GM12878 (cell line): ENCODE measurements at regions not wholly inside any gene's neighbourhood (a gene's known extent, or its start where the extent isn't known, plus 50 kb on each side); places are given as distances from the start of the nearest gene placed in this dataset.

Experiments
- ATAC-seq: fragments of 200-7000 bp; cut with Tn5 transposase; 3 replicates; pipeline ENCODE4 v1.9.1; 2020; ENCODE audit warnings: mild to moderate bottlenecking, moderate library complexity
- BruUV-seq: library from RNA; stranded (reverse); fragments of 400-500 nt; replicated peaks from 2 replicates; lab custom pipeline; 2021; lab: Mats Ljungman, UMichigan
- CTCF ChIA-PET: fragments of 300-600 bp; sonication (Branson Sonifier 250); formaldehyde crosslinking; extraction: SDS; loops from one replicate; lab custom pipeline; 2021; ENCODE audit warnings: inconsistent platforms; lab: Yijun Ruan, JAX
- POLR2A ChIA-PET: fragments of 350-600 bp; formaldehyde crosslinking; extraction: SDS; loops from one replicate; lab custom pipeline; 2021; ENCODE audit warnings: inconsistent platforms; lab: Charles Lee
- RAD21 ChIA-PET: fragments of 300-600 bp; sonication (Branson Sonifier 250); formaldehyde crosslinking; loops from one replicate; lab custom pipeline; 2023; ENCODE audit warnings: antibody characterized with exemption; ENCODE audit not compliant: unreplicated experiment; lab: Charles Lee
- SMC1A ChIA-PET: fragments of 300-600 bp; sonication (Branson Sonifier 250); formaldehyde crosslinking; loops from one replicate; lab custom pipeline; 2023; ENCODE audit not compliant: unreplicated experiment, uncharacterized antibody; lab: Charles Lee
- DNase-seq: peaks from one replicate; pipeline ENCODE4 v3.0.0-alpha.2; 2011; ENCODE audit warnings: low read depth, low spot score
- FAIRE-seq: peaks from 3 replicates; lab custom pipeline; 2011; peaks lifted over from hg19 to GRCh38; lab: Jason Lieb, UNC
- H2AFZ ChIP-seq: 2 replicates; pipeline ENCODE4 v1.6.0; 2011; ENCODE audit warnings: low read depth, low read length, control low read depth; ENCODE audit not compliant: control insufficient read depth
- H3K27ac ChIP-seq: 2 replicates; pipeline ENCODE4 v1.5.1; 2011; ENCODE audit warnings: control low read depth; ENCODE audit not compliant: control insufficient read depth, insufficient read depth
- H3K27me3 ChIP-seq, 2 experiments: replicated peaks in 1 of 2; 2 replicates each; pipeline versions ENCODE4 v1.6.0 to v1.6.1; 2011; ENCODE audit warnings: low read length in 1 of 2; ENCODE audit not compliant: control insufficient read depth in 2 of 2, insufficient read depth in 2 of 2
- H3K36me3 ChIP-seq, 2 experiments: 2 replicates each; pipeline ENCODE4 v1.5.1; 2011; ENCODE audit warnings: low read length in 1 of 2; ENCODE audit not compliant: control insufficient read depth in 2 of 2, insufficient read depth in 2 of 2
- H3K4me1 ChIP-seq: 2 replicates; pipeline ENCODE4 v1.6.1; 2011; ENCODE audit warnings: mild to moderate bottlenecking, low read length, moderate library complexity, mixed read lengths; ENCODE audit not compliant: control insufficient read depth, insufficient read depth
- H3K4me2 ChIP-seq: 2 replicates; pipeline ENCODE4 v1.6.0; 2011; ENCODE audit warnings: control low read depth; ENCODE audit not compliant: control insufficient read depth, insufficient read depth
- H3K4me3 ChIP-seq: fragments of 200-600 bp; sonication (generic); 2 replicates; pipeline ENCODE4 v1.5.1; 2016
- H3K79me2 ChIP-seq: 2 replicates; pipeline ENCODE4 v1.6.0; 2011; ENCODE audit warnings: low read length; ENCODE audit not compliant: control insufficient read depth, insufficient read depth
- H3K9ac ChIP-seq: 2 replicates; pipeline ENCODE4 v1.8.0; 2011; ENCODE audit warnings: low read length, control low read depth, mixed read lengths; ENCODE audit not compliant: control insufficient read depth, insufficient read depth
- H3K9me3 ChIP-seq: replicated peaks from 3 replicates; pipeline ENCODE4 v1.5.1; 2011; ENCODE audit warnings: mild to moderate bottlenecking, low read length; ENCODE audit not compliant: control insufficient read depth, insufficient read depth
- H4K20me1 ChIP-seq: 2 replicates; pipeline ENCODE4 v1.6.0; 2011; ENCODE audit not compliant: control insufficient read depth, insufficient read depth
- CEBPB ChIP-seq, 2 experiments: fragments of 150-350 bp in 1 of 2; IDR thresholded peaks; 2 replicates each; pipeline ENCODE4 v1.6.1; 2012 to 2014; ENCODE audit warnings: low read depth in 2 of 2, low read length in 2 of 2, borderline replicate concordance in 1 of 2, inconsistent platforms in 1 of 2
- E2F4 ChIP-seq: IDR thresholded peaks from 2 replicates; pipeline ENCODE4 v1.6.1; 2012; ENCODE audit warnings: low read depth, low read length, improper control_type of control experiment
- EED ChIP-seq: sonication (generic); IDR thresholded peaks from 2 replicates; pipeline ENCODE4 v1.6.1; 2016; ENCODE audit warnings: antibody characterized with exemption, low read depth
- HDAC6 ChIP-seq: fragments of 200-600 bp; sonication (generic); IDR thresholded peaks from one replicate; pipeline ENCODE4 v1.8.0; 2017; ENCODE audit warnings: antibody characterized with exemption; ENCODE audit not compliant: unreplicated experiment
- IRF5 ChIP-seq: fragments of 450-650 bp; IDR thresholded peaks from 2 replicates; pipeline ENCODE4 v1.6.1; 2017; ENCODE audit warnings: borderline replicate concordance
- JUND ChIP-seq: IDR thresholded peaks from 2 replicates; pipeline ENCODE4 v1.6.1; 2012; ENCODE audit warnings: low read depth, mild to moderate bottlenecking, low read length, improper control_type of control experiment, moderate library complexity
- MTA2 ChIP-seq: fragments of 450-650 bp; IDR thresholded peaks from 2 replicates; pipeline ENCODE4 v1.6.1; 2016; ENCODE audit warnings: low read depth, mild to moderate bottlenecking, moderate library complexity
- NFIC ChIP-seq: IDR thresholded peaks from 2 replicates; pipeline ENCODE4 v1.6.1; 2012; ENCODE audit warnings: low read depth, mild to moderate bottlenecking, inconsistent platforms, low read length, moderate library complexity
- POLR2AphosphoS5 ChIP-seq: IDR thresholded peaks from 2 replicates; pipeline ENCODE4 v1.6.1; 2011; ENCODE audit warnings: mild to moderate bottlenecking, low read length, inconsistent platforms
- RB1 ChIP-seq: fragments of 450-650 bp; formaldehyde crosslinking; IDR thresholded peaks from 2 replicates; pipeline ENCODE4 v1.6.1; 2017; ENCODE audit warnings: mild to moderate bottlenecking, borderline replicate concordance
- RCOR1 ChIP-seq: conservative IDR thresholded peaks from 2 replicates; pipeline ENCODE4 v1.6.1; 2012; ENCODE audit warnings: low read depth, low read length, improper control_type of control experiment
- RELB ChIP-seq: fragments of 450-650 bp; IDR thresholded peaks from 2 replicates; pipeline ENCODE4 v1.6.1; 2017; ENCODE audit warnings: low read depth, mild to moderate bottlenecking, moderate library complexity
- SKIL ChIP-seq: fragments of 450-650 bp; IDR thresholded peaks from 2 replicates; pipeline ENCODE4 v1.6.1; 2017; ENCODE audit warnings: mild to moderate bottlenecking, low read depth, inconsistent platforms; ENCODE audit not compliant: poor library complexity, severe bottlenecking
- STAT3 ChIP-seq: IDR thresholded peaks from 2 replicates; pipeline ENCODE4 v1.6.1; 2011; ENCODE audit warnings: low read depth, low read length, improper control_type of control experiment
- SUPT20H ChIP-seq: IDR thresholded peaks from 2 replicates; pipeline ENCODE4 v1.6.1; 2011; ENCODE audit warnings: low read depth, mild to moderate bottlenecking, low read length, moderate library complexity, borderline replicate concordance; ENCODE audit not compliant: control insufficient read depth
- WRNIP1 ChIP-seq: IDR thresholded peaks from 2 replicates; pipeline ENCODE4 v1.6.1; 2011; ENCODE audit warnings: low read depth, low read length, improper control_type of control experiment, borderline replicate concordance
- YY1 ChIP-seq: IDR thresholded peaks from 2 replicates; pipeline ENCODE4 v1.6.1; 2011; ENCODE audit warnings: low read depth, mild to moderate bottlenecking, low read length
- ZBTB33 ChIP-seq: fragments of 450-650 bp; IDR thresholded peaks from 2 replicates; pipeline ENCODE4 v1.6.1; 2017; ENCODE audit warnings: mild to moderate bottlenecking
- WGBS: methylation state at CpG from one replicate; pipeline ENCODE4 v1.1.6; 2016; ENCODE audit warnings: low lambda C conversion rate; ENCODE audit not compliant: insufficient replicate concordance, insufficient coverage; ENCODE audit errors: missing lambda C conversion rate; 5-methylcytosine and 5-hydroxymethylcytosine counted together
- in situ Hi-C: fragments of 300-500 bp; cut with MboI; formaldehyde crosslinking; loops from 9 replicates; pipeline ENCODE4 v1.14.3; 2018; ENCODE audit warnings: mixed read lengths
- intact Hi-C: fragments of 100-400 bp; cut with micrococcal nuclease; formaldehyde crosslinking; loops from one replicate; pipeline ENCODE4 v1.14.2; 2022; ENCODE audit not compliant: unreplicated experiment

GRCh38 chr1:118535901-118536300, 350.9 kb upstream of the SPAG17 start:
- no peaks in the 10 kb centered on the region for H3K79me2 ChIP-seq
- DNase-seq: no peak
- POLR2A ChIA-PET: no interaction called here
- no peak for ATAC-seq
- no peak overlapping the region for H3K9ac ChIP-seq
- in situ Hi-C loops: no loop called here
- BruUV-seq: no TSS peak
- no peaks in the 10 kb centered on the region for H3K9me3 ChIP-seq
- intact Hi-C loops: no loop called here
- no peak overlapping the region for H3K4me2 ChIP-seq
- H3K4me3 ChIP-seq: no peak overlapping the region
- no peaks in the 10 kb centered on the region for H4K20me1 ChIP-seq
- 17% methylated on average over 3 of the region's 3 CpGs for WGBS
- CTCF ChIA-PET: no interaction called here
- no peaks in the 10 kb centered on the region for H3K27me3 ChIP-seq
- H3K36me3 ChIP-seq: no peaks in the 10 kb centered on the region
- H2AFZ ChIP-seq: no peak overlapping the region
- no peak for FAIRE-seq
- no peak overlapping the region for H3K27ac ChIP-seq
- H3K4me1 ChIP-seq: no peaks in the 10 kb centered on the region
- RAD21 ChIA-PET: no interaction called here
- SMC1A ChIA-PET: interaction anchor here (0.8 kb wide), 1 partner anchor 307 kb away, joined by 3 read pairs; no protein-coding TSS in a partner anchor
- TF ChIP-seq ZBTB33 (no peak), RELB (no peak), JUND (no peak), MTA2 (no peak), NFIC (no peak), SKIL (no peak), RB1 (no peak), IRF5 (no peak), EED (no peak), SUPT20H (no peak), STAT3 (no peak), WRNIP1 (no peak), RCOR1 (no peak), HDAC6 (no peak), YY1 (no peak), E2F4 (no peak), POLR2AphosphoS5 (no peak), CEBPB (IDR thresholded peaks at IDR 0.05; ENCODE audit: borderline replicate concordance in 1 of 2, low read depth in 2 of 2, low read length in 2 of 2) (no peak)
